Neural progenitor cell (in vitro differentiated cells): ENCODE measurements at regions not wholly inside any gene's neighbourhood (a gene's known extent, or its start where the extent isn't known, plus 50 kb on each side); places are given as distances from the start of the nearest gene placed in this dataset.

ENCODE experiments used
- DNase-seq: peaks from one replicate; pipeline ENCODE4 v3.0.0-alpha.2; 2016; ENCODE audit warnings: low spot score
- H2AFZ ChIP-seq: fragments of 200-600 bp; sonication (generic); replicated peaks from 2 replicates; pipeline ENCODE4 v1.6.1; 2016; ENCODE audit warnings: antibody characterized with exemption
- H3F3A ChIP-seq: fragments of 200-600 bp; sonication (generic); 2 replicates; pipeline ENCODE4 v1.6.1; 2016; ENCODE audit warnings: antibody characterized with exemption, low read depth
- H3K27ac ChIP-seq: fragments of 200-600 bp; sonication (generic); 2 replicates; pipeline ENCODE4 v1.5.1; 2016; ENCODE audit warnings: mild to moderate bottlenecking
- H3K27me3 ChIP-seq: fragments of 200-600 bp; sonication (generic); 2 replicates; pipeline ENCODE4 v1.6.1; 2016; ENCODE audit warnings: mild to moderate bottlenecking, moderate library complexity
- H3K36me3 ChIP-seq: fragments of 200-600 bp; sonication (generic); 2 replicates; pipeline ENCODE4 v1.5.1; 2016
- H3K4me1 ChIP-seq: fragments of 200-600 bp; sonication (generic); 2 replicates; pipeline ENCODE4 v1.6.1; 2016; ENCODE audit warnings: mixed run types
- H3K4me2 ChIP-seq: fragments of 200-600 bp; sonication (generic); 2 replicates; pipeline ENCODE4 v1.6.1; 2016
- H3K4me3 ChIP-seq: fragments of 200-600 bp; sonication (generic); 2 replicates; pipeline ENCODE4 v1.5.1; 2016
- H3K79me2 ChIP-seq: fragments of 200-600 bp; sonication (generic); 2 replicates; pipeline ENCODE4 v1.6.1; 2016; ENCODE audit warnings: low read depth
- H3K9ac ChIP-seq: fragments of 200-600 bp; sonication (generic); 2 replicates; pipeline ENCODE4 v1.6.1; 2016
- H3K9me3 ChIP-seq: fragments of 200-600 bp; sonication (generic); 2 replicates; pipeline ENCODE4 v1.5.1; 2016; ENCODE audit warnings: low read depth
- H4K20me1 ChIP-seq: fragments of 200-600 bp; sonication (generic); 2 replicates; pipeline ENCODE4 v1.6.1; 2016; ENCODE audit warnings: low read depth
- H3K27ac Mint-ChIP-seq: 3 replicates; pipeline ENCODE4 v1.8.0; 2021; ENCODE audit warnings: mixed read lengths
- H3K27me3 Mint-ChIP-seq: 2 replicates; pipeline ENCODE4 v1.8.0; 2022; ENCODE audit warnings: low read depth, mild to moderate bottlenecking, inconsistent platforms, moderate library complexity, mixed read lengths; ENCODE audit not compliant: insufficient read depth
- H3K36me3 Mint-ChIP-seq: 3 replicates; pipeline ENCODE4 v1.8.0; 2021; ENCODE audit warnings: mixed read lengths
- H3K4me1 Mint-ChIP-seq: 3 replicates; pipeline ENCODE4 v1.8.0; 2021; ENCODE audit warnings: mixed read lengths
- H3K4me3 Mint-ChIP-seq: 3 replicates; pipeline ENCODE4 v1.8.0; 2021; ENCODE audit warnings: mild to moderate bottlenecking, moderate library complexity, mixed read lengths
- H3K9me3 Mint-ChIP-seq: 3 replicates; pipeline ENCODE4 v1.8.0; 2020; ENCODE audit warnings: mixed read lengths
- CTCF ChIP-seq: fragments of 200-600 bp; sonication (generic); IDR thresholded peaks from 2 replicates; pipeline ENCODE4 v1.5.1; 2017; ENCODE audit warnings: antibody characterized with exemption, mild to moderate bottlenecking
- EZH2 ChIP-seq: fragments of 200-600 bp; sonication (generic); IDR thresholded peaks from 2 replicates; pipeline ENCODE4 v1.6.1; 2017; ENCODE audit warnings: antibody characterized with exemption, mild to moderate bottlenecking, moderate library complexity
- EZH2phosphoT487 ChIP-seq: fragments of 200-600 bp; sonication (generic); IDR thresholded peaks from 2 replicates; pipeline ENCODE4 v1.6.1; 2017; ENCODE audit warnings: antibody characterized with exemption

GRCh38 chr9:107175041-107175440 lies 108.0 kb upstream of the RAD23B start:
- no peak overlapping the region for H3K4me2 ChIP-seq
- H3K27ac Mint-ChIP-seq: no peak overlapping the region
- peaks cover 33% of the 10 kb centered on the region for H3K4me1 Mint-ChIP-seq
- no peaks in the 10 kb centered on the region for H4K20me1 ChIP-seq
- H3K9me3 ChIP-seq: no peaks in the 10 kb centered on the region
- DNase-seq: no peak
- no peaks in the 10 kb centered on the region for H3K27me3 ChIP-seq
- no peak overlapping the region for H2AFZ ChIP-seq
- H3K27ac ChIP-seq: no peak overlapping the region
- no peaks in the 10 kb centered on the region for H3K79me2 ChIP-seq
- peaks cover 11% of the 10 kb centered on the region for H3K27me3 Mint-ChIP-seq
- H3K4me3 Mint-ChIP-seq: no peak overlapping the region
- TF ChIP-seq EZH2phosphoT487 (no peak), EZH2 (no peak), CTCF (no peak)
- peaks cover 26% of the 10 kb centered on the region for H3K4me1 ChIP-seq
- H3K9me3 Mint-ChIP-seq: no peaks in the 10 kb centered on the region
- H3K9ac ChIP-seq: no peak overlapping the region
- H3K36me3 ChIP-seq: no peaks in the 10 kb centered on the region
- no peak overlapping the region for H3K4me3 ChIP-seq
- H3K36me3 Mint-ChIP-seq: no peaks in the 10 kb centered on the region
- H3F3A ChIP-seq: peaks cover 15% of the 10 kb centered on the region

GRCh38 chr9:107175816-107176435 lies 107.2 kb upstream of the RAD23B start:
- Histone ChIP-seq H3K4me2 (peak overlapping the region; percentile 27), H4K20me1 (no peaks in the 10 kb centered on the region), H3K4me1 (peaks cover 25% of the 10 kb centered on the region), H3F3A (peaks cover 15% of the 10 kb centered on the region), H3K9me3 (no peaks in the 10 kb centered on the region), H3K36me3 (no peaks in the 10 kb centered on the region), H3K4me3 (no peak overlapping the region), H3K79me2 (no peaks in the 10 kb centered on the region), H3K9ac (no peak overlapping the region), H3K27ac (no peak overlapping the region), H3K27me3 (no peaks in the 10 kb centered on the region), H2AFZ (no peak overlapping the region)
- Mint-ChIP-seq H3K27me3 (peaks cover 11% of the 10 kb centered on the region), H3K36me3 (no peaks in the 10 kb centered on the region), H3K9me3 (no peaks in the 10 kb centered on the region), H3K4me1 (peaks cover 33% of the 10 kb centered on the region), H3K4me3 (peak overlapping the region; percentile 57), H3K27ac (peak overlapping the region; percentile 95)
- TF ChIP-seq EZH2: no peak
- TF ChIP-seq CTCF: no peak
- TF ChIP-seq EZH2phosphoT487: no peak
- no peak for DNase-seq

- peak overlapping the region; percentile 57 for H3K4me3 Mint-ChIP-seq
- no peaks in the 10 kb centered on the region for H3K36me3 ChIP-seq
- peak overlapping the region; percentile 27 for H3K4me2 ChIP-seq
- H3K9me3 Mint-ChIP-seq: no peaks in the 10 kb centered on the region
- no peaks in the 10 kb centered on the region for H3K79me2 ChIP-seq
- H3K27me3 Mint-ChIP-seq: peaks cover 11% of the 10 kb centered on the region
- H3K4me1 Mint-ChIP-seq: peaks cover 33% of the 10 kb centered on the region
- TF ChIP-seq EZH2 (no peak), EZH2phosphoT487 (no peak), CTCF (no peak)
- H3K27me3 ChIP-seq: no peaks in the 10 kb centered on the region
- no peak overlapping the region for H3K9ac ChIP-seq
- no peaks in the 10 kb centered on the region for H3K9me3 ChIP-seq
- peaks cover 13% of the 10 kb centered on the region for H3F3A ChIP-seq
- no peaks in the 10 kb centered on the region for H4K20me1 ChIP-seq
- DNase-seq: peak; percentile 32
- H3K4me1 ChIP-seq: peaks cover 19% of the 10 kb centered on the region
- H3K27ac ChIP-seq: no peak overlapping the region
- no peak overlapping the region for H2AFZ ChIP-seq
- no peak overlapping the region for H3K4me3 ChIP-seq
- H3K36me3 Mint-ChIP-seq: no peaks in the 10 kb centered on the region
- H3K27ac Mint-ChIP-seq: peak overlapping the region; percentile 95
These were observed 106.5 kb upstream of the RAD23B start for GRCh38 chr9:107176436-107177151.
